SK-N-SH (cell line): ENCODE measurements at regions not wholly inside any gene's neighbourhood (a gene's known extent, or its start where the extent isn't known, plus 50 kb on each side); places are given as distances from the start of the nearest gene placed in this dataset.

ENCODE experiments used
- CTCF ChIA-PET: fragments of 300-600, 350-600 bp; formaldehyde crosslinking; extraction: SDS; loops from one replicate; lab custom pipeline; 2021; lab: Yijun Ruan, JAX
- POLR2A ChIA-PET: fragments of 350-600 bp; sonication (Branson Sonifier 250); formaldehyde crosslinking; extraction: SDS; loops from one replicate; lab custom pipeline; 2020; ENCODE audit warnings: antibody characterized with exemption, inconsistent platforms; lab: Yijun Ruan, JAX
- DNase-seq: peaks from one replicate; pipeline ENCODE4 v3.0.0; 2012
- H2AFZ ChIP-seq: fragments of 200-600 bp; sonication (generic); 2 replicates; pipeline ENCODE4 v1.8.1; 2016; ENCODE audit warnings: antibody characterized with exemption, mild to moderate bottlenecking, low read depth
- H3F3A ChIP-seq: fragments of 200-600 bp; sonication (generic); replicated peaks from 2 replicates; pipeline ENCODE3; 2016; ENCODE audit warnings: antibody characterized with exemption, mild to moderate bottlenecking; ENCODE audit not compliant: insufficient read depth
- H3K27ac ChIP-seq, 2 experiments: fragments of 200-500 bp in 1 of 2; fragments of 200-600 bp in 1 of 2; sonication (Bioruptor generic) in 1 of 2; sonication (generic), shearing (Covaris generic) in 1 of 2; 2 replicates each; pipeline versions ENCODE4 v1.5.1 to v1.6.1; 2014 to 2016; ENCODE audit warnings: low read depth in 2 of 2, inconsistent platforms in 1 of 2, low read length in 1 of 2, mild to moderate bottlenecking in 1 of 2, mixed read lengths in 1 of 2
- H3K27me3 ChIP-seq: fragments of 200-600 bp; sonication (generic), shearing (Covaris generic); 2 replicates; pipeline ENCODE4 v1.6.1; 2016; ENCODE audit warnings: mixed run types; ENCODE audit not compliant: insufficient read depth
- H3K36me3 ChIP-seq, 2 experiments: fragments of 200-500 bp in 1 of 2; fragments of 200-600 bp in 1 of 2; sonication (Bioruptor generic) in 1 of 2; sonication (generic) in 1 of 2; replicated peaks in 1 of 2; 2 replicates each; pipeline versions ENCODE3 to v1.5.1; 2014 to 2016; ENCODE audit warnings: low read length in 1 of 2, mild to moderate bottlenecking in 1 of 2; ENCODE audit not compliant: insufficient read depth in 2 of 2, control insufficient read depth in 1 of 2
- H3K4me1 ChIP-seq, 2 experiments: fragments of 200-500 bp in 1 of 2; fragments of 200-600 bp in 1 of 2; sonication (Bioruptor generic) in 1 of 2; sonication (generic), shearing (Covaris generic) in 1 of 2; 2 replicates each; pipeline versions ENCODE4 v1.5.1 to v1.6.1; 2014 to 2016; ENCODE audit warnings: low read depth in 1 of 2, low read length in 1 of 2, mixed run types in 1 of 2; ENCODE audit not compliant: insufficient read depth in 2 of 2, control insufficient read depth in 1 of 2
- H3K4me2 ChIP-seq: fragments of 200-600 bp; sonication (generic), shearing (Covaris generic); 2 replicates; pipeline ENCODE4 v1.6.1; 2017; ENCODE audit warnings: mixed run types
- H3K4me3 ChIP-seq, 2 experiments: fragments of 200-500 bp in 1 of 2; fragments of 200-600 bp in 1 of 2; sonication (Bioruptor generic) in 1 of 2; sonication (generic), shearing (Covaris generic) in 1 of 2; 2 replicates each; pipeline versions ENCODE4 v1.5.1 to v1.8.1; 2014 to 2016; ENCODE audit warnings: low read depth in 2 of 2, inconsistent platforms in 1 of 2, low read length in 1 of 2, mild to moderate bottlenecking in 1 of 2, mixed read lengths in 1 of 2, moderate library complexity in 1 of 2
- H3K79me2 ChIP-seq: fragments of 200-600 bp; sonication (generic); 2 replicates; pipeline ENCODE4 v1.8.1; 2017; ENCODE audit warnings: mild to moderate bottlenecking; ENCODE audit not compliant: insufficient read depth
- H3K9ac ChIP-seq: fragments of 200-600 bp; sonication (generic); 2 replicates; pipeline ENCODE4 v1.6.1; 2017; ENCODE audit warnings: mixed run types
- H3K9me2 ChIP-seq: fragments of 200-600 bp; sonication (generic); 2 replicates; pipeline ENCODE4 v1.6.1; 2017; ENCODE audit warnings: mixed run types
- H3K9me3 ChIP-seq: fragments of 200-600 bp; sonication (generic); 2 replicates; pipeline ENCODE4 v1.6.1; 2017; ENCODE audit warnings: mixed run types, mild to moderate bottlenecking, moderate library complexity
- H4K20me1 ChIP-seq: fragments of 200-600 bp; sonication (generic); 2 replicates; pipeline ENCODE4 v1.6.1; 2017; ENCODE audit warnings: mild to moderate bottlenecking, mixed run types; ENCODE audit not compliant: insufficient read depth
- ELF1 ChIP-seq: IDR thresholded peaks from 2 replicates; pipeline ENCODE4 v1.4.0; 2012
- EZH2phosphoT487 ChIP-seq: fragments of 200-600 bp; sonication (generic); IDR thresholded peaks from 2 replicates; pipeline ENCODE4 v1.6.1; 2017; ENCODE audit warnings: low read depth, mixed run types, mild to moderate bottlenecking, antibody characterized with exemption, moderate library complexity, borderline replicate concordance
- FOSL2 ChIP-seq: IDR thresholded peaks from 2 replicates; pipeline ENCODE4 v1.4.0; 2012; ENCODE audit warnings: low read depth, mild to moderate bottlenecking, moderate library complexity, borderline replicate concordance
- FOXJ3 ChIP-seq: sonication (generic); formaldehyde crosslinking; IDR thresholded peaks from 2 replicates; pipeline ENCODE4 v1.5.1; 2020; ENCODE audit warnings: mild to moderate bottlenecking, missing genetic modification reagents
- GABPA ChIP-seq: IDR thresholded peaks from 2 replicates; pipeline ENCODE4 v1.4.0; 2012; ENCODE audit warnings: low read depth, mild to moderate bottlenecking
- MXI1 ChIP-seq: IDR thresholded peaks from 2 replicates; pipeline ENCODE4 v1.6.1; 2012; ENCODE audit warnings: mild to moderate bottlenecking, low read depth, low read length, improper control_type of control experiment
- NRF1 ChIP-seq: IDR thresholded peaks from 2 replicates; pipeline ENCODE4 v1.6.1; 2012; ENCODE audit warnings: low read depth, mild to moderate bottlenecking, low read length
- POLR2AphosphoS5 ChIP-seq: IDR thresholded peaks from 2 replicates; pipeline ENCODE4 v1.6.1; 2012; ENCODE audit warnings: low read depth, low read length
- RAD21 ChIP-seq: IDR thresholded peaks from 2 replicates; pipeline ENCODE4 v1.6.1; 2012; ENCODE audit warnings: mild to moderate bottlenecking, low read length
- RCOR1 ChIP-seq: fragments of 150-350 bp; IDR thresholded peaks from 2 replicates; pipeline ENCODE4 v1.6.1; 2017; ENCODE audit warnings: antibody characterized with exemption, low read length
- RFX5 ChIP-seq: IDR thresholded peaks from 2 replicates; pipeline ENCODE4 v1.6.1; 2012; ENCODE audit warnings: mild to moderate bottlenecking, improper control_type of control experiment, low read length
- RXRA ChIP-seq: IDR thresholded peaks from 2 replicates; pipeline ENCODE4 v1.4.0; 2012; ENCODE audit warnings: low read depth, mild to moderate bottlenecking, borderline replicate concordance
- SMC3 ChIP-seq: IDR thresholded peaks from 2 replicates; pipeline ENCODE4 v1.6.1; 2012; ENCODE audit warnings: low read depth, low read length, improper control_type of control experiment
- TAF1 ChIP-seq: IDR thresholded peaks from 2 replicates; pipeline ENCODE4 v1.6.1; 2012; ENCODE audit warnings: low read depth, mild to moderate bottlenecking, low read length, moderate library complexity, borderline replicate concordance
- TCF12 ChIP-seq: IDR thresholded peaks from 2 replicates; pipeline ENCODE4 v1.4.0; 2012
- TEAD4 ChIP-seq: IDR thresholded peaks from 2 replicates; pipeline ENCODE4 v1.4.0; 2012; ENCODE audit warnings: mild to moderate bottlenecking, borderline replicate concordance; ENCODE audit not compliant: insufficient read depth
- WGBS: methylation state at CpG from one replicate; pipeline ENCODE4 v1.1.6; 2017; ENCODE audit warnings: low lambda C conversion rate; 5-methylcytosine and 5-hydroxymethylcytosine counted together
- TF ChIP-seq, protein P1 (sequence below): IDR thresholded peaks from 2 replicates; pipeline ENCODE4; 2012
- TF ChIP-seq, protein P2 (sequence below): fragments of 150-350 bp; IDR thresholded peaks from 2 replicates; pipeline ENCODE4 v1.6.1; 2016; ENCODE audit warnings: mild to moderate bottlenecking, low read depth, low read length
- TF ChIP-seq, protein P3 (sequence below): IDR thresholded peaks from 2 replicates; pipeline ENCODE4 v1.4.0; 2012; ENCODE audit warnings: low read depth
- TF ChIP-seq, protein P4 (sequence below): fragments of 200-600 bp; sonication (generic); IDR thresholded peaks from 2 replicates; pipeline ENCODE4 v1.6.1; 2017; ENCODE audit warnings: antibody characterized with exemption, mild to moderate bottlenecking, moderate library complexity

DNA sequence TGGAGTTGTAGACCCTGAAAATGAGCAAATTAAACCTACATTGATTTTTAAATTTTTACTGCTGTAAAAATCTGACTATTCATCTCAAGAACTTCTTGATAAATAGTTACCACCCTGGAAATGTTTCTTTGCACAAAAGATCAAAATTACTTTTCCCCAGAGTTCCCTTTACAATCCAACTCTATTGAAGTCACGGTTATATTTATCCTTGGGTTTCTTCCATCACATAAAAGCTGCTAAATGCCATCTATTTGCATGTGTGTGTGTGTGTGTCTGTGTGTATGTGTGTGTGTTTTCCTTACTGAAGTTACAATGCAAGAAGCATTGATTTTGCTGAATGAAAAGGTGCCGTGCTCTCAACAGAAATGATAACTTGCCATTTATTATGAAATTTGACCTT, 1273.0 kb downstream of the ROBO2 start:
- no peak for TF ChIP-seq MXI1
- TF ChIP-seq RAD21, result no peak
- no peak for TF ChIP-seq POLR2AphosphoS5
- TF ChIP-seq TAF1, result no peak
- TF ChIP-seq, protein P1, sequence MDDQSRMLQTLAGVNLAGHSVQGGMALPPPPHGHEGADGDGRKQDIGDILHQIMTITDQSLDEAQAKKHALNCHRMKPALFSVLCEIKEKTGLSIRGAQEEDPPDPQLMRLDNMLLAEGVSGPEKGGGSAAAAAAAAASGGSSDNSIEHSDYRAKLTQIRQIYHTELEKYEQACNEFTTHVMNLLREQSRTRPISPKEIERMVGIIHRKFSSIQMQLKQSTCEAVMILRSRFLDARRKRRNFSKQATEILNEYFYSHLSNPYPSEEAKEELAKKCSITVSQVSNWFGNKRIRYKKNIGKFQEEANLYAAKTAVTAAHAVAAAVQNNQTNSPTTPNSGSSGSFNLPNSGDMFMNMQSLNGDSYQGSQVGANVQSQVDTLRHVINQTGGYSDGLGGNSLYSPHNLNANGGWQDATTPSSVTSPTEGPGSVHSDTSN, result no peak
- ChIA-PET CTCF (no interaction called here), POLR2A (no interaction called here)

DNA sequence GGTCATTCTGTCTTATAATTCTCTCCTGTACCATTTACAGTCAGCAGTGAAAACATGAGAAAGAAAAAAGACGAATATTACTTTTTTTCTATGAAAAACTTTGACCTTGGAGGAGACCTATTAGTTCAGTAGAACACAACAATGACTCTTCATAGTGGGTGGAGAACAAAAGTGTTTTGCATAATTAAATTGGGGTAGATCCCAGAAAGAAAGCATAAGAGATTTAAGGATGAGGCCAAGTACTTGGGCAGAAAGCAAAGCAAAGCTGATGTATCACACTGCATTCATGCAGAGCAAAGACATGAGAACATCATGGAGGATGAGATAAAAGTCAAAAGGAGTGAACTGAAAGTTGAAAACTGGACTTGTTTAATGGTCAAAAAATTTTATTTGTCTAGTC, 1273.4 kb downstream of the ROBO2 start:
- Histone ChIP-seq H3K27ac (no peak overlapping the region), H3K9ac (no peak overlapping the region), H3K36me3 (no peaks in the 10 kb centered on the region), H3K27me3 (no peaks in the 10 kb centered on the region), H3K79me2 (no peaks in the 10 kb centered on the region), H3K9me2 (no peaks in the 10 kb centered on the region), H4K20me1 (no peaks in the 10 kb centered on the region), H3K4me3 (no peak overlapping the region), H3K9me3 (no peaks in the 10 kb centered on the region), H3K4me1 (no peaks in the 10 kb centered on the region), H2AFZ (no peak overlapping the region), H3F3A (no peaks in the 10 kb centered on the region), H3K4me2 (no peak overlapping the region)
- WGBS, result 51% methylated on average over 1 of the region's 1 CpG
- no peak for DNase-seq
- no peak for TF ChIP-seq TAF1
- no peak for TF ChIP-seq MXI1
- TF ChIP-seq TEAD4, result no peak
- TF ChIP-seq, protein P2, sequence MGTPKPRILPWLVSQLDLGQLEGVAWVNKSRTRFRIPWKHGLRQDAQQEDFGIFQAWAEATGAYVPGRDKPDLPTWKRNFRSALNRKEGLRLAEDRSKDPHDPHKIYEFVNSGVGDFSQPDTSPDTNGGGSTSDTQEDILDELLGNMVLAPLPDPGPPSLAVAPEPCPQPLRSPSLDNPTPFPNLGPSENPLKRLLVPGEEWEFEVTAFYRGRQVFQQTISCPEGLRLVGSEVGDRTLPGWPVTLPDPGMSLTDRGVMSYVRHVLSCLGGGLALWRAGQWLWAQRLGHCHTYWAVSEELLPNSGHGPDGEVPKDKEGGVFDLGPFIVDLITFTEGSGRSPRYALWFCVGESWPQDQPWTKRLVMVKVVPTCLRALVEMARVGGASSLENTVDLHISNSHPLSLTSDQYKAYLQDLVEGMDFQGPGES, result no peak
- TF ChIP-seq, protein P3, sequence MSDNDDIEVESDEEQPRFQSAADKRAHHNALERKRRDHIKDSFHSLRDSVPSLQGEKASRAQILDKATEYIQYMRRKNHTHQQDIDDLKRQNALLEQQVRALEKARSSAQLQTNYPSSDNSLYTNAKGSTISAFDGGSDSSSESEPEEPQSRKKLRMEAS, result no peak
- TF ChIP-seq TCF12, result no peak
- TF ChIP-seq RFX5, result no peak
- no peak for TF ChIP-seq ELF1
- no peak for TF ChIP-seq GABPA
- TF ChIP-seq, protein P4, sequence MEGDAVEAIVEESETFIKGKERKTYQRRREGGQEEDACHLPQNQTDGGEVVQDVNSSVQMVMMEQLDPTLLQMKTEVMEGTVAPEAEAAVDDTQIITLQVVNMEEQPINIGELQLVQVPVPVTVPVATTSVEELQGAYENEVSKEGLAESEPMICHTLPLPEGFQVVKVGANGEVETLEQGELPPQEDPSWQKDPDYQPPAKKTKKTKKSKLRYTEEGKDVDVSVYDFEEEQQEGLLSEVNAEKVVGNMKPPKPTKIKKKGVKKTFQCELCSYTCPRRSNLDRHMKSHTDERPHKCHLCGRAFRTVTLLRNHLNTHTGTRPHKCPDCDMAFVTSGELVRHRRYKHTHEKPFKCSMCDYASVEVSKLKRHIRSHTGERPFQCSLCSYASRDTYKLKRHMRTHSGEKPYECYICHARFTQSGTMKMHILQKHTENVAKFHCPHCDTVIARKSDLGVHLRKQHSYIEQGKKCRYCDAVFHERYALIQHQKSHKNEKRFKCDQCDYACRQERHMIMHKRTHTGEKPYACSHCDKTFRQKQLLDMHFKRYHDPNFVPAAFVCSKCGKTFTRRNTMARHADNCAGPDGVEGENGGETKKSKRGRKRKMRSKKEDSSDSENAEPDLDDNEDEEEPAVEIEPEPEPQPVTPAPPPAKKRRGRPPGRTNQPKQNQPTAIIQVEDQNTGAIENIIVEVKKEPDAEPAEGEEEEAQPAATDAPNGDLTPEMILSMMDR, result no peak
- no peak for TF ChIP-seq RXRA
- TF ChIP-seq RCOR1, result no peak
- no peak for TF ChIP-seq NRF1
- no peak for TF ChIP-seq RAD21
- no peak for TF ChIP-seq SMC3
- TF ChIP-seq FOSL2, result no peak
- no peak for TF ChIP-seq EZH2phosphoT487
- TF ChIP-seq, protein P1, result no peak
- no peak for TF ChIP-seq FOXJ3 (CRISPR knock-in tag)
- POLR2A ChIA-PET, result no interaction called here
- CTCF ChIA-PET, result no interaction called here

More for the DNA sequence above, 1273.0 kb downstream of the ROBO2 start:
- H3K4me2 ChIP-seq, result no peak overlapping the region
- no peak overlapping the region for H2AFZ ChIP-seq
- no peaks in the 10 kb centered on the region for H3K9me3 ChIP-seq
- H3F3A ChIP-seq, result no peaks in the 10 kb centered on the region
- 71% methylated on average over 2 of the region's 2 CpGs for WGBS
- no peak overlapping the region for H3K27ac ChIP-seq
- H3K79me2 ChIP-seq, result no peaks in the 10 kb centered on the region
- H3K36me3 ChIP-seq, result no peaks in the 10 kb centered on the region
- no peaks in the 10 kb centered on the region for H4K20me1 ChIP-seq
- DNase-seq, result no peak
- no peak overlapping the region for H3K4me3 ChIP-seq
- no peaks in the 10 kb centered on the region for H3K4me1 ChIP-seq
- no peaks in the 10 kb centered on the region for H3K27me3 ChIP-seq
- H3K9me2 ChIP-seq, result no peaks in the 10 kb centered on the region
- no peak overlapping the region for H3K9ac ChIP-seq
